ENCODE measurements at regions not wholly inside any gene's neighbourhood (a gene's known extent, or its start where the extent isn't known, plus 50 kb on each side); places are given as distances from the start of the nearest gene placed in this dataset.

GRCh38 chr6:98452685-98453084, 381.7 kb upstream of the POU3F2 start:
- TF ChIP-seq CTCF (IDR thresholded peaks at IDR 0.05) (no peak), POLR2A (IDR thresholded peaks at IDR 0.05) (no peak)
- no peak overlapping the region for H3K4me3 ChIP-seq
- intact Hi-C loops (cut with DNase I; ENCODE audit: low total_unique reads) = no loop called here
- H3K27me3 ChIP-seq = no peaks in the 10 kb centered on the region
- no peaks in the 10 kb centered on the region for H3K9me3 ChIP-seq
- no peaks in the 10 kb centered on the region for H3K4me1 ChIP-seq
- 26 to 47% methylated on average over 2 of the region's 2 CpGs for WGBS, 2 donors
- H3K27ac ChIP-seq = no peak overlapping the region
- no peak for DNase-seq
- no peaks in the 10 kb centered on the region for H3K36me3 ChIP-seq (ENCODE audit: low read depth, missing control alignments)

GRCh38 chr6:98454809-98455322, 379.5 kb upstream of the POU3F2 start:
- 81 to 96% methylated on average over 5 of the region's 5 CpGs for WGBS, 2 donors
- H3K27me3 ChIP-seq = no peaks in the 10 kb centered on the region
- TF ChIP-seq CTCF (IDR thresholded peaks at IDR 0.05) = no peak
- no peak for TF ChIP-seq POLR2A (IDR thresholded peaks at IDR 0.05)
- H3K36me3 ChIP-seq (ENCODE audit: low read depth, missing control alignments) = no peaks in the 10 kb centered on the region
- no peak overlapping the region for H3K4me3 ChIP-seq
- DNase-seq = no peak
- no peak overlapping the region for H3K27ac ChIP-seq
- no peaks in the 10 kb centered on the region for H3K4me1 ChIP-seq
- H3K9me3 ChIP-seq = no peaks in the 10 kb centered on the region
- intact Hi-C loops (cut with DNase I; ENCODE audit: low total_unique reads) = no loop called here

GRCh38 chr6:98458708-98459107, 375.7 kb upstream of the POU3F2 start:
- TF ChIP-seq CTCF (IDR thresholded peaks at IDR 0.05) (no peak), POLR2A (IDR thresholded peaks at IDR 0.05) (no peak)
- Histone ChIP-seq H3K9me3 (no peaks in the 10 kb centered on the region), H3K36me3 (ENCODE audit: low read depth, missing control alignments) (no peaks in the 10 kb centered on the region), H3K4me1 (no peaks in the 10 kb centered on the region), H3K4me3 (no peak overlapping the region), H3K27ac (no peak overlapping the region), H3K27me3 (no peaks in the 10 kb centered on the region)
- no peak for DNase-seq
- intact Hi-C loops (cut with DNase I; ENCODE audit: low total_unique reads) = no loop called here
- WGBS, 2 donors = 56 to 65% methylated on average over 2 of the region's 2 CpGs

- WGBS, 2 donors = 59 to 69% methylated on average over 12 of the region's 12 CpGs
- intact Hi-C loops (cut with DNase I; ENCODE audit: low total_unique reads) = no loop called here
These were observed 371.1 kb upstream of the POU3F2 start for GRCh38 chr6:98463038-98464000.

More at GRCh38 chr6:98463038-98464000, 371.1 kb upstream of the POU3F2 start:
- Histone ChIP-seq H3K4me1 (no peaks in the 10 kb centered on the region), H3K27ac (no peak overlapping the region), H3K27me3 (no peaks in the 10 kb centered on the region), H3K36me3 (ENCODE audit: low read depth, missing control alignments) (no peaks in the 10 kb centered on the region), H3K9me3 (no peaks in the 10 kb centered on the region), H3K4me3 (no peak overlapping the region)
- DNase-seq = no peak
- TF ChIP-seq POLR2A (IDR thresholded peaks at IDR 0.05) = no peak
- no peak for TF ChIP-seq CTCF (IDR thresholded peaks at IDR 0.05)

All from testis (tissue), 2 donors.